ENCODE measurements at regions not wholly inside any gene's neighbourhood (a gene's known extent, or its start where the extent isn't known, plus 50 kb on each side); places are given as distances from the start of the nearest gene placed in this dataset.

- no peak for TF ChIP-seq CTCF (IDR thresholded peaks at IDR 0.05; ENCODE audit: low read depth, low read length, missing control alignments)
- peak overlapping the region; percentile 40 for H3K4me3 ChIP-seq (replicated peaks; ENCODE audit: low read depth, low read length)
- peak; percentile 10 for DNase-seq (ENCODE audit: extremely low read depth, low read depth)
Measured at GRCh38 chr9:129383561-129384490, 205.8 kb upstream of the IER5L start.

GRCh38 chr9:129383019-129383560 is 205.0 kb upstream of the IER5L start:
- no peak for DNase-seq (ENCODE audit: extremely low read depth, low read depth)
- TF ChIP-seq CTCF (IDR thresholded peaks at IDR 0.05; ENCODE audit: low read depth, low read length, missing control alignments) = no peak
- peak overlapping the region; percentile 40 for H3K4me3 ChIP-seq (replicated peaks; ENCODE audit: low read depth, low read length)

GRCh38 chr9:129382281-129383018 is 204.4 kb upstream of the IER5L start:
- no peak overlapping the region for H3K4me3 ChIP-seq (replicated peaks; ENCODE audit: low read depth, low read length)
- no peak for TF ChIP-seq CTCF (IDR thresholded peaks at IDR 0.05; ENCODE audit: low read depth, low read length, missing control alignments)
- no peak for DNase-seq (ENCODE audit: extremely low read depth, low read depth)

GRCh38 chr9:129381481-129381957 is 203.5 kb upstream of the IER5L start:
- DNase-seq (ENCODE audit: extremely low read depth, low read depth) = no peak
- no peak for TF ChIP-seq CTCF (IDR thresholded peaks at IDR 0.05; ENCODE audit: low read depth, low read length, missing control alignments)
- H3K4me3 ChIP-seq (replicated peaks; ENCODE audit: low read depth, low read length) = no peak overlapping the region

GRCh38 chr9:129380961-129381401 is 202.9 kb upstream of the IER5L start:
- H3K4me3 ChIP-seq (replicated peaks; ENCODE audit: low read depth, low read length) = no peak overlapping the region
- no peak for DNase-seq (ENCODE audit: extremely low read depth, low read depth)
- no peak for TF ChIP-seq CTCF (IDR thresholded peaks at IDR 0.05; ENCODE audit: low read depth, low read length, missing control alignments)

- no peak overlapping the region for H3K4me3 ChIP-seq (replicated peaks; ENCODE audit: low read depth, low read length)
- no peak for TF ChIP-seq CTCF (IDR thresholded peaks at IDR 0.05; ENCODE audit: low read depth, low read length, missing control alignments)
- DNase-seq (ENCODE audit: extremely low read depth, low read depth) = no peak
Measured at GRCh38 chr9:129379886-129380285, 201.8 kb upstream of the IER5L start.

Data from HFF-Myc (cell line).